ENCODE measurements at regions not wholly inside any gene's neighbourhood (a gene's known extent, or its start where the extent isn't known, plus 50 kb on each side); places are given as distances from the start of the nearest gene placed in this dataset.
"Not testable (repeated sequence)": the region's sequence is repeated elsewhere in the genome, so short reads cannot be mapped to it uniquely, and the experiment has no call there.

DNA sequence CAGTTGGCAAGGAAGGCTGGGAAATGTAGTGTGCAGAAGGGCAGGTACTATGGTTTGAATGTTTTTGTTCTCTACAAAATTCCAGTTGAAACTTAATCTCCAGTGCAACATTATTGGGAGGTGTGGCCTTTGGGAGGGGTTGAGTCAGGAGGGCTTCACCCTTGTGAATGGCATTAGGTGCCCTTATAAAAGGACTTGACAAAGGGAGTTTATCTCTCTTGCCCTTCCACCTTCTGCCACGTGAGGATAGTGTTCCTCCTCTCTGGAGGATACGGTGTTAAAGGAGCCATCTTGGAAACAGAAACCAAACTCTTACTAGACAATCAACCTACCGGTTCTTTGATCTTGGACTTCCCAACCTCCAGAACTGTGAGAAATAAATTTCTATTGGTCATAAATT, 82.2 kb upstream of the LRFN2 start:
- no peak for TF ChIP-seq POLR2A (IDR thresholded peaks at IDR 0.05)
- TF ChIP-seq, protein P1, sequence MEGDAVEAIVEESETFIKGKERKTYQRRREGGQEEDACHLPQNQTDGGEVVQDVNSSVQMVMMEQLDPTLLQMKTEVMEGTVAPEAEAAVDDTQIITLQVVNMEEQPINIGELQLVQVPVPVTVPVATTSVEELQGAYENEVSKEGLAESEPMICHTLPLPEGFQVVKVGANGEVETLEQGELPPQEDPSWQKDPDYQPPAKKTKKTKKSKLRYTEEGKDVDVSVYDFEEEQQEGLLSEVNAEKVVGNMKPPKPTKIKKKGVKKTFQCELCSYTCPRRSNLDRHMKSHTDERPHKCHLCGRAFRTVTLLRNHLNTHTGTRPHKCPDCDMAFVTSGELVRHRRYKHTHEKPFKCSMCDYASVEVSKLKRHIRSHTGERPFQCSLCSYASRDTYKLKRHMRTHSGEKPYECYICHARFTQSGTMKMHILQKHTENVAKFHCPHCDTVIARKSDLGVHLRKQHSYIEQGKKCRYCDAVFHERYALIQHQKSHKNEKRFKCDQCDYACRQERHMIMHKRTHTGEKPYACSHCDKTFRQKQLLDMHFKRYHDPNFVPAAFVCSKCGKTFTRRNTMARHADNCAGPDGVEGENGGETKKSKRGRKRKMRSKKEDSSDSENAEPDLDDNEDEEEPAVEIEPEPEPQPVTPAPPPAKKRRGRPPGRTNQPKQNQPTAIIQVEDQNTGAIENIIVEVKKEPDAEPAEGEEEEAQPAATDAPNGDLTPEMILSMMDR (IDR thresholded peaks at IDR 0.05 in 4 of 5, conservative IDR thresholded peaks at IDR 0.05 in 1 of 5) = no peak
- no peak overlapping the region for H3K27ac ChIP-seq

DNA sequence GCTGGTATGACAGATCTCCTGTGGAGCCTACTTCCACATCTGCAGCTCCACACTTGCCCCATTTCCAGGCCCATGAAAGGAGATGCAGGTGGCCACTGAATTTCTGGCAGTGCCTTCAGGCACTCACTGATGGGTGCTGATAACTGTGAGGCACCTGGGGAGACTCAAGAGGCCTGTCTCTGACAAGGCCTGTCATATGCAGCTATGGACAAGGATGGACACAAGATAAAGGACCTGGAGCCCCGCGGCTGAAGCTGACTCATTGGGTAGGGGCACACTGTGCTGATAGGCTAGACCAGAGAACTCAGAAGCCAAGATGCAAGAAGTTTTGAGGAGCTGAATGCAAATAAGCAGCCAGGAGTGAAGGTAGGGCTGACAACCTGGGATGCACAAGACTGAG, 81.0 kb upstream of the LRFN2 start:
- no peaks in the 10 kb centered on the region for H3K36me3 ChIP-seq
- no peak for TF ChIP-seq POLR2A (IDR thresholded peaks at IDR 0.05)
- TF ChIP-seq, protein P1 (IDR thresholded peaks at IDR 0.05 in 4 of 5, conservative IDR thresholded peaks at IDR 0.05 in 1 of 5) = no peak
- in situ Hi-C loops (cut with MboI; ENCODE audit: low sequenced_read_pairs in 4 of 4) (no loop called here), intact Hi-C loops (cut with DNase I; ENCODE audit: low total_unique reads) (no loop called here)
- peaks cover 0 to 7% (median 5%) of the 10 kb centered on the region in 3 donors for H3K9me3 ChIP-seq
- no peaks in the 10 kb centered on the region for H3K27me3 ChIP-seq
- H3K27ac ChIP-seq = no peak overlapping the region
- H3K4me1 ChIP-seq = peaks cover 0 to 6% of the 10 kb centered on the region in 2 donors
- DNase-seq (no peak), ATAC-seq (no peak)
- no peak overlapping the region for H3K4me3 ChIP-seq

More for the DNA sequence above, 82.2 kb upstream of the LRFN2 start:
- in situ Hi-C loops (cut with MboI; ENCODE audit: low sequenced_read_pairs in 4 of 4) (no loop called here), intact Hi-C loops (cut with DNase I; ENCODE audit: low total_unique reads) (no loop called here)
- peaks cover 0 to 6% of the 10 kb centered on the region in 2 donors for H3K4me1 ChIP-seq
- DNase-seq (no peak), ATAC-seq (no peak)
- H3K9me3 ChIP-seq = peaks cover 0 to 7% (median 3%) of the 10 kb centered on the region in 3 donors
- no peaks in the 10 kb centered on the region for H3K36me3 ChIP-seq
- no peak overlapping the region for H3K4me3 ChIP-seq
- no peaks in the 10 kb centered on the region for H3K27me3 ChIP-seq

DNA sequence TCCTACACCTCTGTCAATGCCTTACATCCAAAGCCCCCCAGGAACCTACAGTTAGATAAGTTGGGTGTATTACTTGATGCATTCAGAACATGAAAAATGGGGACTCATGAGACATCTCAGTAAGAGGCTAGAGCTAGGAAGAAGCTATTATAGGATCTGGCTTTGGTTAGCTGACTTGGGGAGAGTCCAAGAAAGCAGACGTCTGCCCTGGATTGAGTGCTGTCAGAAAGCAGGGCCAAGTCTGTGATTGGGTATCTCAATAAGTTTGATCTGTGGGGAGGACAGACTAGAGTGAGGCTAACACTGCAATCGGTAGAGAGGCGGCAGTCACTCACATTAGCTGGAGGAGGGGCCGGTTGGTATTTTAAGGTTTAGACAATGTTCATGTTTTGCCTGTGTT, 79.4 kb upstream of the LRFN2 start:
- TF ChIP-seq POLR2A (IDR thresholded peaks at IDR 0.05) = no peak
- TF ChIP-seq, protein P1 (IDR thresholded peaks at IDR 0.05 in 4 of 5, conservative IDR thresholded peaks at IDR 0.05 in 1 of 5) = no peak
- no peak for ATAC-seq
- H3K4me1 ChIP-seq = peaks cover 0 to 6% of the 10 kb centered on the region in 2 donors
- no peaks in the 10 kb centered on the region for H3K36me3 ChIP-seq
- H3K27me3 ChIP-seq = no peaks in the 10 kb centered on the region
- intact Hi-C loops (cut with DNase I; ENCODE audit: low total_unique reads) = no loop called here
- no peak overlapping the region for H3K4me3 ChIP-seq
- no peak for DNase-seq
- no peak overlapping the region for H3K27ac ChIP-seq
- H3K9me3 ChIP-seq = peaks cover 0 to 7% (median 5%) of the 10 kb centered on the region in 3 donors
- in situ Hi-C loops (cut with MboI; ENCODE audit: low sequenced_read_pairs in 4 of 4) = no loop called here

DNA sequence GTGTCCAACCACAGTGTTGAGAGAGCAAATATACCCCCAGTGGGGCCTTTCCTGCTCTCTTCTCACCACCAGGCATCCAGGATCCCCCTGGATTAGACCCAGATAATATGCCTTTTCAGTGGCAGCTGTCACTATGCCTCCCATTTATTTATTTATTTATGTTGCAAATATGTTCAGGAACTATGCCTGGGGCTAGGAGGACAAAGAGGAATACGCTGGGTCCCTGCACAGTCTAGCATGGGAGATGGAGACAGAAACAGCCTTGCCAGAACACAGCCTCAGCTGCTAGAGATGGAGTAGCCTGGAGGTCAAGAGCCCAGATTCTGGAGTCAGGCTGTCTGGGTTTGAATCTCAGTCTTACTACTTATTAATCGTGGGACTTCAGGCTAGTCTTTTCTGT, 74.6 kb upstream of the LRFN2 start:
- in situ Hi-C loops (cut with MboI; ENCODE audit: low sequenced_read_pairs in 4 of 4) = no loop called here
- H3K27me3 ChIP-seq = no peaks in the 10 kb centered on the region
- no peaks in the 10 kb centered on the region for H3K36me3 ChIP-seq

DNA sequence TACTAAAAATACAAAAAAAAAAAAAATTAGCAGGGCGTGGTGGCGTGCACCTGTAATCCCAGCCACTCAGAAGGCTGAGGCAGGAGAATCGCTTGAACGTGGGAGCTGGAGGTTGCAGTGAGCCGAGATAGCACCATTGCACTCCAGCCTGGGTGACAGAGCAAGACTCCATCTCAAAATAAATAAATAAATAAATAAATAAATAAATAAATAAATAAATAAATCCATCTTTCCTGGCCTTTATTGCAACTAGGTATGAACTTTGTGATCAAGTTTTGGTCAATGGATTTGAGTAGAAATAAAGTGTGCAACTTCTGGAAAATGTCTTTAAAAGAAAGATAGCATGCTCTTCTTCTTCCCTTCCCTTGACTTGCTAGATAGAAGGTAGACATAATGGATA, 69.6 kb upstream of the LRFN2 start:
- intact Hi-C loops (cut with DNase I; ENCODE audit: low total_unique reads); H3K36me3 ChIP-seq; in situ Hi-C loops (cut with MboI; ENCODE audit: low sequenced_read_pairs in 4 of 4); H3K9me3 ChIP-seq; H3K4me1 ChIP-seq; H3K27me3 ChIP-seq; ATAC-seq; H3K4me3 ChIP-seq; DNase-seq; H3K27ac ChIP-seq: not testable (repeated sequence)

More for the DNA sequence above, 74.6 kb upstream of the LRFN2 start:
- no peak overlapping the region for H3K4me3 ChIP-seq
- no peak overlapping the region for H3K27ac ChIP-seq
- H3K4me1 ChIP-seq = peaks cover 0 to 6% of the 10 kb centered on the region in 2 donors
- ATAC-seq (no peak), DNase-seq (no peak)
- TF ChIP-seq POLR2A (IDR thresholded peaks at IDR 0.05) = no peak
- TF ChIP-seq, protein P1 (IDR thresholded peaks at IDR 0.05 in 4 of 5, conservative IDR thresholded peaks at IDR 0.05 in 1 of 5) = no peak
- intact Hi-C loops (cut with DNase I; ENCODE audit: low total_unique reads) = no loop called here
- H3K9me3 ChIP-seq = peaks cover 0 to 7% (median 5%) of the 10 kb centered on the region in 3 donors
